ENCODE measurements at regions not wholly inside any gene's neighbourhood (a gene's known extent, or its start where the extent isn't known, plus 50 kb on each side); places are given as distances from the start of the nearest gene placed in this dataset.

DNA sequence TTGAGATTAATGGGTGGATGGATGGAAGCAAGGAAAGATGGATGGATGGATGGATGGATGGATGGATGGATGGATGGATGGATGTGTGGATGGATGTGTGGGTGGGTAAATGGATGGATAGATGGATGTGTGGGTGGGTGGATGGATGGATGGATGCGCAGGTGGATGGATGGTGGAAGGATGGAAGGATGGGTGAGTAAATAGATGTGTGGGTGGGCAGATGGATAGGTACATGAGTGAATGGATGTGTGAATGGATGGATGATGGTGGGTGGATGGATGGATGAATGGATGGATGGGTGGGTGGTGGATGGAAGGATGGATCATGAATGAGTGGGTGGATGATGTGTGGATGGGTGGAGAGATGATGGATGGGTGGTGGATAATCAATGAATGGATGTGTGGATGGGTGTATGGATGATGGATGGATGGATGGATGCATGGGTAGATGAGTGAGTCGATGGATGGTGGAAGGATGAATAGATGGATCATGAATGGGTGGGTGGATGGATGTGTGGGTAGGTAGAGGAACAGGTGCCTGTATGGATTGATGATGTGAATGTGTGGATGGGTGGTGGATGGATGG is 375.2 kb downstream of the BRD1 start:
- DNase-seq = no peak

DNA sequence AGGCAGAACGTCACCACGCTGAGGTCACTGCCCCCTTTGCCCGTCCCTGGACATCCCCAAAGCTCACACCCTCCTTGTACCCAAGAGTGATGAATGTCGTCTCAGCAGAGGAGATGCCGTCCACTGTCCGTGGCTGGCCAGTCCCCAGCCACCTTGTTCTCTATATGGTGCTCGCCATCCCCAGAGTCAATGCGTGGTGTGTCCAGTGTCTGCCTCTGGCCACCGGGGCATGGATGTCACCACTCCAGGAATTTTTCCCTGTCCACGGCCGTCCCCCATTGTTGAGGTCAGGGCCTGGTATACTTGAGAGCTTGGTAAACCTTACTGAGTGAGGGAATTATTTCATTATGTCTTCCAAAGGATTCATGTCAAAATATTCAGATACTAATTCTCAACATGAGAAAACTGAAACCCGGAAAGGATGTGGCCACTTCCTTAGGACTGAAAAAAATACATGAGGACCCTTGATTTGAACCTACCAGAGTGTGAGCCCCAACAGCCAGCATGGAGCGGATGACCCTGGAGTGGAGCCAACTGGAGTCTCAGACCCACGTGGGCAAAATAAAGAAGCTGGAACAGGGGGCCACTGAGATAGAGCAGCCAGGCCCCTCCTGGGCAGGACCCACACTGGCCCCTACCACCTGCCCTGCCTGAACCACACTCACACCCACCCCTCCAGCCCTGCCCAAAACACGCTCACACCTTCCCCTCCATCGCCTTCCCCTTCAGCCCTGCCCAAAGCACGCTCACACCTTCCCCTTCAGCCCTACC is 376.4 kb downstream of the BRD1 start:
- no peak for DNase-seq

DNA sequence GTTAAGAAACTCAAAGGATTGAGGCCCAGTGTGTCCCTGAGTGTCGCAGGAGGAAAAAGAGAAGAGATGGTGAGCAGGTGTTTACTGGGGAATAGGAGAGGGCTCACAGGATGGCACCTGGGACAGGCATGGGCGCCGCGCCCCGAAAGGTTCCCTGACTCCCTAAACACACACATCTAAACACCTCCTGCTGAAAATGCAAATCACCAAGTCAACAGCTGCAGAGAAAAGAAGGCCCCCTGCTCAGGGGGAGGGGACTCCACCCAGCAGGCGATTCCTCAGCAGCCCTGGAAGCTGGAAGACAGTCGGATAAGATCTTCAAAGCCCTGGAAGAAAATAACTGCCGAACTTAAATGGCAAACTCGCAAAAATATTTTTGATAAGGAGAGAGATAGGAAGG is 377.2 kb downstream of the BRD1 start:
- DNase-seq = no peak

DNA sequence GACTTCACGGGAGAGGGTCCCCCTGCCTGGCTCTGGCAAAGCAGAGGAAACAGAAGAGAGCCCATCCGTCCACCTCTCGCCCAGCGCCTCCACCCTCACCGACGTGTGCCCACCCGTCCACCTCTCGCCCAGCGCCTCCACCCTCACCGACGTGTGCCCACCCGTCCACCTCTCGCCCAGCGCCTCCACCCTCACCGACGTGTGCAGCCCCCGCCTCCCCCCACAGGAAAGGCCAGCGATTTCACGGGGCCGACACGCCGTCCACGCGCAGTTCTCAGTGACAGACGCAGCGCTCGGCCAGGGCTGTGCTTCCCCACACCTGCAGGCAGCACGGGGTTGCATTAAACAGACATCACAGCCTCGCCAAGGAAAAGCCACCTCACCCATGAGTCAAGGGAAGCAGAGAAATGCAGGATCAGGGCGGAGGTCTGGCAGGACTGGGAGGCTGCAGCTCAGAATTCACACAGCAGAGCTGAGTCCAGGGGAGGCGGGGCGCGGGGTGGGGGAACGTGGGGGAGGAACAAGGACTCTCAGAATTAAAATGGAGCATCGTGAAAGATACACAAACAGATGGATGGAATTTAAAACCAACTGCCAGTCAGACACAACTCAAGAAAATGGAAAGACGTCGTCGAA is 377.7 kb downstream of the BRD1 start:
- DNase-seq = no peak

DNA sequence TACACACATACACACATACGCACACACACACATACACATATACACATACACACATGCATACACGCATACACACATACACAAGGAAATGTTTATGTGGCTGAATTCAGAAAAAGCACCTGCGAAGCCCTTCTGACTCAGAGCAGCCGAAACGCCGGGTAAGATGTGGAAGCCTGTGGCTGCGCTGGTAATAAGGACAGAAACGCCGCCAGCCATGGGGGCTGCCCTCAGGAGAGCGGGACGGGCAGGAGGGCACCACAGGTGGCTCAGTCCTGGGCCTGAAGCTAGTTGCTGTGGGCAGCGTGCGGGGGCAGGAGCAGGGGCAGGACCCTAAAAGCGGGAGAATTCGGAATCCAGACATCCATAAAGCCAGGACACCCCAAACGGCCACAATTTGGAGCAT is 378.3 kb downstream of the BRD1 start:
- no peak for DNase-seq

DNA sequence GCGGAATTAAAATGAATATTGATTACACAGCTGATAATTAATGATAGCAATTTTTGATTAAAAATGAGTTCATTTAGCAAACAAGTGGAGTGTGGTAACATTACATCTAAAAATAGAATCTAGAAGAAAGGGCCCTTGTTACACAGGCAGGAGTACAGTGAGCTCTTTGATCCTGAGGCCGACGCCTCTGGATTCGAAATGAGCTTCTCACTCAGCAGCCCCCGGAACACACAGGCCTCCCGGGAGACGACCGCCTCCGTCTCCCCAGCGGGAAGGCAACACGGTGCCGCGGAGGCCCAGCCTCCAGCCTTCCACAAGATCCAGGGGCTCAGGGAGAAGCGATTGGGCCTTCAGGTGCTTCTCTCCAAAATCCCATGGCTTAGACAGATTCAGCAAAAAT is 379.1 kb downstream of the BRD1 start:
- DNase-seq = no peak

DNA sequence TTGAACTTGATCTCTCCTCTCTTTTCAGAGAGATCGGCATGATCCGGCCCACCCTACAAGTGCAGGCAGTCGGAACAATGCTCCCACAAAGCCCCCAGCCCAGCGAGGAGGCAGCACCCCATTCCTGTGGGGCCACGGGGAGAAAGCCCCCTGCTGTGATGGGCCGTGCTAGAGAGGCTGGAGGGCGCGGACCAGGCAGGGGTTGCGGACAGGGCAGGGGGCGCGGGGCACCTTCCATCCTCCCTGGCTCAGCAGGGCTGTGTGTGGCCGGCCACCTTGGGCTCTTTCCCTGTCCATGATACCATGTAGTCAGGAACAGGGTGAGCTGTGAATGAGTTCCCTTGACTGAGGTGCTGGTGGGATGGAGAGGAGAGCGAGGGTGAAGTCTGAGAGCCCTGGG is 379.8 kb downstream of the BRD1 start:
- no peak for DNase-seq

DNA sequence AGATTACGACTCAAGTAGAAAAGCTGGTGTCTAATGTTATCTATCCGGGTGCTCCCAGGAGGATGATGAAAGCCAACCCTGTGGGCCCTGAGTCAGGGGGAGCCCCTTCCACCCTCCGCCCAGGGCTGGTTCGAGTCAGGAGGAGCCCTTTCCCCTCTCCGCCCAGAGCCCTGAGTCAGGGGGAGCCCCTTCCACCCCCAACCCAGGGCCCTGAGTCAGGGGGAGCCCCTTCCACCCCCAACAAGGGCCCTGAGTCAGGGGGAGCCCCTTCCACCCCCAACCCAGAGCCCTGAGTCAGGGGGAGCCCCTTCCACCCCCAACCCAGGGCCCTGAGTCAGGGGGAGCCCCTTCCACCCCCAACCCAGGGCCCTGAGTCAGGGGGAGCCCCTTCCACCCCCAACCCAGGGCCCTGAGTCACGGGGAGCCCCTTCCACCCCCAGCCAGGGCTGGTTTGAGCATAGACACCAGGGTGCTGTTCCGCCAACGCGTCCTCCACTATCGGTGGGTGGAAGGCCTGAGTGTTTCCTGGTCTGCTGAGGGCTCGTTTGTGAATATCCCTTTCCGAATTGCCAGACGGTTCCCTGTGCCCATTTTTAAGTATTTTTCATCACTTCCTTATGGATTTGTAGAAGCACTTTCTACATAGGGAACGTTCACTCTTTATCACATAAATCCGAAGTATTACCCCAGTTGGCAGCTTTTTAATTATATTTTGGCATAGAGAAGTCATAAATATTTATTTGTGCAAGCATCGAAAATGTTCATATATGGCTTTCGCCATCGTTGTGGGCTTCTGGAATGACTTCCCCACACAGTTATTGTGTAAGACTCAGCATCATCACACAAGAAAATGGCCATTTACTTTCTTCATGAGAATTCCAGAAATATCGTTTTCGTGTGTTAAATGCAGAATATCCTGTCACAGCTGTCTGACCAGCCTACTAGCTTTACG is 380.6 kb downstream of the BRD1 start:
- DNase-seq = no peak

DNA sequence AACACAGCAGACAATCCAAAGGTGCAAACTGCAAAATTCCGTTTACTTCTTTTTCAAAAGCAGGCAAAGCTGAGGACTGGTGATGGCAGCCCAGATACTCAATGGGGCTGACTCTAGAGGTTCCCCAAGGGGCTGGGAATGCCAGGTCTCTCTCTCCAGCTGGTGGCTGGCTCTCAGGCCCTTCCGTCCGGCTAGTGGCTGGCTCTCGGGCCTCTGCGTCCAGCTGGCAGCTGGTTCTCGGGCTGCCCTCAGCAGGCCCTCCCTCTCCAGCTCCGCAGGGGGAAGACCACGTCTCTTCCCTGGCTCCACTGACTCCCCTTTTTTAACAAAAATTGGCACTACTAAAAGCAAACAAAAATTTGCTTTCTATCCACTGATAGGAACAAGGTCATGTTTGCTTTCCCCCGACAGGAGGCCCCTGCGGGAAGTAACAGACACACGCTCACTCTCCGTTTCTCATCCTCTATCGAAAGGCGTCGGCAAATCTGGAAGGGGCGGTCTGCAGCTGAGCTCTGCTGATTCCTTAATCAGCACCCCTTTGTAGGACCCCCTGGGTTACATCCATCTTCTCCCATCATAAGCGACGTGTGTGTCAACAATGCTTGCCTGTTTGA is 381.4 kb downstream of the BRD1 start:
- no peak for DNase-seq

DNA sequence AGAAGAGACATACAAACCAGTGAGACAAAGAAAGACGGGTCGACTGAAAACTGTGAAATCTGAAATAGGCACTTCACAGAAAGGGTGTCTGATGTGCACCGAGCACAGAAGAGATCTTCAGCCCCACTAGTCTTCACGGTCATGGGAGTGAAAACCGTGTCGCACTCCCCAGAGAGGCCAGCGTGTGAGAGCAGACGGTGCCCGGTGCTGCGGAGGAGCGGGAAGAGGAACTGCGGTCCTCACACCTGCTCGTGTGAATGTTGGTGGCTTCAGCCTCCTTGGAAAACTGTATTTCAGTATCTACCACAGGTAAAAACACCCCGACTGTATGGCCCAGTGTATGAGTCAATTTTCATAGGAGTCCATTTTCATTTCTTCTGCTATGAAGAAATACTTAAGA is 382.9 kb downstream of the BRD1 start:
- no peak for DNase-seq

DNA sequence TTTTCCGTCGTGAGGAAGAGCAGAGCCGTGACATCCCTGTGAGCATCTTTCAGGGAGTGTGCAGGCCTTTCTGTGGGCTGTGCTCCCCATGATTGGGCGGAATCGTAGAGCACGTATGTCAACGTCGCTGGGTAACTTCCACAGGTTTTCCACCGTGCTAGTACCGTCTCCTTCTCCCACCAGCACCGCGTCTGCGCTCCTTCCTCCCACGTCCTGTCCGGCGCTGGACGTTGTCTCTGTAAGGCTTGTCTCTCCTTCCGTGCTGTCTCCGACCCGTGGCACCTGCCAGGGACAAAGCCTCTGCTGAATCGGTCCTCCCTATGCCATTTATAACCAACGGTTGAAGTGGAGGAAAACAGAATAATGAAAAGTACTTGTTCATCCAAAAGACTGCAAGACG is 386.7 kb downstream of the BRD1 start:
- DNase-seq = no peak

DNA sequence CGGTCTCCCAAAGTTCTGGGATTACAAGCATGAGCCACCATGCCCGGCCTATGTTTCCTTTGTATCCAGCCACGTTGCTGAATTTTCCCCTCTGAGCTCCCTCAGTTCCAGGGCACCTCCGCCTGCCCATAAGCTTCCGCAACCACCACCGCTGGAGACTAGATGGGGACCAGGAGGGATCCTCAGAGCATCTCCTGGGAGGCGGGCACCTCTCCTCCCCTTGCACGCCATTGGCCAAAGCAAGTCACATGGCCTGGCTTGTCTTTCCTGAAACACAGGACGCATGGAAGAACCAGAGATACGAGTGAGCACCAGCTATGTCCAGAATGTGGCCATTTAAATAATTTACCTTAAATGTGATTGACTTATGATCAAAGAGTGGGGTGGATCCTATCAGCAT is 388.3 kb downstream of the BRD1 start:
- no peak for DNase-seq

DNA sequence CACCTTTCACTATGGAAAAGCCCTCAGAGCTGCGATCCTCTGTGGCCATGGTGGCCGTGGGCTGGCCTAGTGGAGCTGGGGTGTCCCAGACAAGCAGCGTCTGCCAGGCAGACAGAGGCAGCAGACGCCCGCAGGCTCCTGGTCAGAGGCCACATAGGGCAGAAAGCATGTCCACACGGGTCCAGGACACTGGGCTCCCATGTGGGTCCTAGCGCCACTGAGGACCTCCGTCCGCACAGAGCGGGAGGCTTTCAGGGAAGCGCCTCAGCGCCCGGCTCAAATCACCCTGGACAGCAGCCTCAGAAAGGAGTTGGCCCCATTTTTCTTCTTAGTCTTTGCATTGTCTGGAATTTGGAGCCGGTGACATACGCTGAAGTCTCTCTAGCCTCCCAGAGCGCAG is 389.7 kb downstream of the BRD1 start:
- DNase-seq = no peak

DNA sequence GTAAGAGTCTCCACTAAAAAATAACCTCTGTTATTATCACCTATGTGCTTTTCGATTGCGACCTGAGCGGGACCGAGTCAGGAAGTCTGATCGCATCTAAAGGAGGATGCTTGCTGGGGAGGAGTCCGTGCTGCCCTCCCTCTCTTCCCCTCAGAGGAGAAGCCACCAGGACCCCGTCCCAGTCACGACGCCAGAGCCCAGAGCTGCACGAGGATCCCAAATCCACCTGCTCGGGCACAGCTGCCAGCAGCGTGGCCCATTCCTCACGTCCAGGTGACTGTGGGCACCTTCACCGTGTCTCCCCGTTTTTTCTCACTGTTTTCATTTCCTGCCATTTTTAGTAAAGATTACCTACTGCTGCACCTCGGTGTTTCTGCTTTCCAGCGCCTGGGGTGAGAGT is 390.3 kb downstream of the BRD1 start:
- no peak for DNase-seq

DNA sequence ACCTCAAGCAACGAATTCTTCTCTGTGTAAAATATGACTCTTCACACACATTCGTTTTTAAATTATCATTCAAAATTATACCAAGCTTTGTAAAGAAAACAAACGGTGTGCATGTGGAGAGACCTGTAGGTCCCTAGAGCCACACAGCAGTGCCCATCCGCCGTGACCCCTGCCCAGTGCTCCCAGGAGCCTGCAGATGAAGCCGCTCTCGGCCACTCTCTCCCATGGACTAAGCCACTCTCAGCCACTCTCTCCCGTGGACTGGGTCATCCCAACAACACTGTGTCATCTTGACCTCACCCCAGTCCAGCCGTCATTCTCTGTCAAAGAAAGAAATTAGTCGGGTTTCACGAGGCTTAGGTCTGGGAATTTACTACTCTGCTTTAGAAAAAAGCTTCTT is 391.6 kb downstream of the BRD1 start:
- DNase-seq = no peak

DNA sequence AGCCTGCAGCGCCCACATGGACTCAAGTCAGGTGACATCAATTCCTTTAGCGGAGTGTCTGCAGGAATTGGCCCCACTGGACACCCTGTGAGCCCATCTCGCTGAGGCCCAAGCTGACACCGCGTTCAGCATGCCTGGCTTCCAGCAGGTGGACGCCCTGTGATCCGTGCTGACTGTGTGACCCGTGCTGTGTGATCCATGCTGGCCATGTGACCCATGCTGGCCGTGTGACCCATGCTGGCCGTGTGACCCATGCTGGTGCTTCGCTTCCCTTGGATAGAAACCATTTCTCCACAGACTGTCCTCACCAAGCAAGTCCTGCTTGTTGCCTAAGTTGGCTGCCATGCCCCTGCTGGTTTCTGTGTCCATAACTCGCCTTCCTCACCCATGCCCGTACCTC is 392.1 kb downstream of the BRD1 start:
- no peak for DNase-seq

DNA sequence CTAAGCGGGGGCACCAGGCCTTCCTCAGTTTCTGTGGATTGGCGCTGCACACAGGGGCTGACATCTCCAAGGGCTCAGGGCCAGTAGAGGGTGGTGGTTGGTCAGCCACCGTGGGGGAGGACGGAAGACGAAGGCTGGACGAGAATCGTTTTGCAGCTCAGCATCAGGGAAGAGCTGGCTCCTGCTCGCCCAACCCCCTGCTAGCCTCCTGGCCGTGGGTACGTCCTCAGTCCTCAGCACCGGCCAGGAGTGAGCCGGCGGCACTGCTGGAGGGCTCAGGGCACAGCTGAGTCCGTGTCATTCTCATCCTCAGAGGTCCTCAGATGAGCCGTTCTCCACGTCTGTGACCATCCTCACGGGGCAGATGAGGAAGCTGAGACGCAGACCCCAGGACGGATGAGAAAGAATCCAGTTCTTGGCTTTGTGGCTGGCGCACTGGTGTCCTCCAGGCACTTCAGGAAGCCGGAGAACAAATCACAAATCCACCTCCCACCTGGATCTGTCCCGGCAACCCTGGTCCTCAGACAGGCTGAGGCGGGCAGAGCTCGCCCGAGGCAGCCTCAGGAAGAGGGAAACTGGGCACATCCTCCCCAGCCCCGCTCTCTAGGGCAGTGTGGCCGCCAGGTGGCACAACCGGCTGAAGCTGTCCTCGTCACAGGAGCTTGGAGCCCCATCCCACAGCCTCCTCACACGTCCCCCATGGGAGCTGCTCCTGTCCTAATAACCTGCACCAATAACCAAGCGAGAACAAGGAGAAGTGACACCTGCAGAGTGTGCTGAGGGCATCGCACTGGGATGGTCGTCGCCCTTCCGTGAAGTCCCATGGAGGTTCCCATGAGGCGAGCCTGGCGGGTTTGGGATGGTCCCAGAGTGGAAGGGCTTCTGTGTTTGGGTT is 393.7 kb downstream of the BRD1 start:
- DNase-seq = no peak

DNA sequence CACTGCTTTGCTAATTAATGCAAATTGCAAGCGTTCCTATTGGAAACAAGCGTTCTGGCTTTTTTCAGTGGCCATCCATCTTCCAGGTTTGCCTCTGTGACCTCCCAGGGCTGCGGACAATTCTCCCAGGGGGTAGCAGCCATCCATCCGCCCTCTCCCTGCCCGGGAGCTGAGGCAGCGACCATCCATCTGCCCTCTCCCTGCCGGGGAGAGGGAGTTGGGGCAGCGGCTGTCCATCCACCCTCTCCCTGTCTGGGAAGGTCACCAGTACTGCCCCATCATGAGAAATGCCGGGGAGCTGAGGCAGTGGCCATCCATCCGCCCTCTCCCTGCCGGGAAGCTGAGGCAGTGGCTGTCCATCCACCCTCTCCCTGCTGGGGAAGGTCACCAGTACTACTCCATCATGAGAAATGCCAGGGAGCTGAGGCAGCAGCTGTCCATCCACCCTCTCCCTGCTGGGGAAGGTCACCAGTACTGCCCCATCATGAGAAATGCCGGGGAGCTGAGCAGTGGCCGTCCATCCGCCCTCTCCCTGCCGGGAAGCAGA is 394.7 kb downstream of the BRD1 start:
- DNase-seq = no peak

DNA sequence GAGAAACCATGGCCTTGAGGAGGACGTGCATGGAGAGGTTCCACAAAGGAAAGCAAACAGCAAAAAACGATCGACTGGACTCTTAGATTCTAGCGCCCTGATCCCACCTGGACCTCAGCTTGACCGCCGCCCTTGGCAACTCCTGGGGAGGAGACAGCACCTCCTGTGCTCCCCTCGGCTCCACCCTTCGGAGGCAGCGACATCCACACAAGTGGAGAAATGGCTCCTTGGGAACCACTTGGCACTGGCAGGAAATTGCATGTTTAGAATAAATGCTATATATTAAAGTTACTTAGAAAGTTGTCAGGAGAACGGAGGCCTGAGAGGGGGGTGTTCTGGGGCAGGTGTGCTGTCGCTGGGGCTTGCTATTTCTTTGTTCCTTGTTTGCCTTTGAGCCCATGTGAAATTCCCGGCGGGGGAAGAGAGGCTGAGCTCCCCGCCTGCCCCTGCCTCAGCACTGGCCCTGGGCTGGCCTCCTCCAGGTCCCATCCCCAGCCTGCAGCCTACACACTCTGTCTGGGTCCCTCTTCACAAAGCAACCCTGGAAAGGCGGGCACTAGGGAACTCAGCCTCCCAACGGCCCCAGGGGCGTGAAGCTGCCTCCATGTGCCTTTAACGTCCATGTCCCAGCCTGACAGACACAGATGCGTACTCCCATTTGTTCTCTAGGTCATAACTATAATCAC is 395.3 kb downstream of the BRD1 start:
- no peak for DNase-seq

DNA sequence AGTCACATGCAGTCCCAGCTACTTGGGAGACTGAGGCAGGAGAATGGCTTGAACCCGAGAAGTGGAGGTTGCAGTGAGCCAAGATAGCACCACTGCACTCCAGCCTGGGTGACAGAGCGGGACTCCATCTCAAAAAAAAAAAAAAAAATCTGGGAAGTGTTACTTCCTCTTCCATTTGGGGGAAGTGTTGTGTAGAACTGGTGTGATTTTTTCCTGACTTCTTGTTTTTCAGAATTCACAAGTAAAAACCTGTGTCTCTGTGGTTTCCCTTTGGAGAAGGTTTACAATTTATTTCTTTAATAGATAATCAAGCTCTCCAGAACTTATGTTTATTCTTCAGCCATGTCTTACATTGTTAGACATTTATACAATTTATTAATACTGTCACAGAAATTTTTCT is 396.1 kb downstream of the BRD1 start:
- no peak for DNase-seq

DNA sequence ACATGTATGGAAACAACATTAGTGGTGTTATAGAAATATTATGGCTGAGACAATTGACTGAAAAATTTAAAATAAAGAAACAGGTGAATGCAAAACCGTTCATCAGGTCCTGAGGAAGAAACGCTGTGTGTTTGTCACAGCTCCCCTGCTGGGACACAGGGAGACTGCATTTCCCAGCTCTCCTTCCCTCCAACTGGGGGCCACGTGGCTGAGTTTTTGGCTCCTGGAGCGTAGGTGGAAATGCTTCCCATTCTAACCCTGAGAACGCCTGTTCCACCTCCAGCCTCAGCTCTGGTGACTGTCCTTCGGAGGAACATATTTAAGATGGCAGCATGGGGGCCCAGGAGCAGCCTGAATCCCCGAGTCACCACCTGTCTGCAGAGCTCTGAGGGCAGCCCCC is 398.6 kb downstream of the BRD1 start:
- no peak for DNase-seq

All from SW 1271 (cell line).